ENCODE measurements at regions not wholly inside any gene's neighbourhood (a gene's known extent, or its start where the extent isn't known, plus 50 kb on each side); places are given as distances from the start of the nearest gene placed in this dataset.

GRCh38 chr18:67179726-67180125, 336.8 kb downstream of the DSEL start:
- H3K4me2 ChIP-seq (ENCODE audit: insufficient read depth in 1 of 2, low read depth in 2 of 2, low read length in 2 of 2): no peak overlapping the region
- no peaks in the 10 kb centered on the region for H4K20me1 ChIP-seq (replicated peaks in 1 of 2; ENCODE audit: control insufficient read depth in 1 of 2, insufficient read depth in 2 of 2, low read length in 2 of 2)
- no peaks in the 10 kb centered on the region for H3K79me2 ChIP-seq (ENCODE audit: control insufficient read depth in 1 of 2, insufficient read depth in 2 of 2, low read length in 2 of 2)
- H4K8ac ChIP-seq (ENCODE audit: extremely low read depth, insufficient read depth, low read length): no peak overlapping the region
- H3K4me1 ChIP-seq (replicated peaks in 1 of 4; ENCODE audit: control insufficient read depth in 3 of 4, insufficient read depth in 4 of 4, low read length in 3 of 4): peaks cover 0 to 8% (median 3%) of the 10 kb centered on the region in 4 experiments; a peak in 2 of 7 replicates
- no peaks in the 10 kb centered on the region for H3K9me3 ChIP-seq (ENCODE audit: insufficient read depth in 2 of 2, low read depth in 1 of 2, low read length in 1 of 2)
- H3K23me2 ChIP-seq (ENCODE audit: low read depth, low read length): no peaks in the 10 kb centered on the region
- no peaks in the 10 kb centered on the region for H3K27me3 ChIP-seq (replicated peaks in 1 of 4; ENCODE audit: control insufficient read depth in 3 of 4, extremely low read depth in 1 of 4, insufficient read depth in 3 of 4, low read length in 3 of 4)
- H2BK15ac ChIP-seq (ENCODE audit: low read length): no peak overlapping the region
- DNase-seq (ENCODE audit: low read depth in 1 of 2, low spot score in 2 of 2): no peak
- no peaks in the 10 kb centered on the region for H3K36me3 ChIP-seq (ENCODE audit: control insufficient read depth in 2 of 4, insufficient read depth in 4 of 4, low read length in 3 of 4)
- no peak overlapping the region for H2AK5ac ChIP-seq (ENCODE audit: low read depth, low read length)
- no peak for FAIRE-seq
- no peak overlapping the region for H2BK5ac ChIP-seq (ENCODE audit: low read depth, low read length)
- H3K79me1 ChIP-seq (ENCODE audit: low read depth, low read length): no peaks in the 10 kb centered on the region
- H3K9ac ChIP-seq (replicated peaks in 1 of 4; ENCODE audit: extremely low read depth in 1 of 4, low read depth in 3 of 4, low read length in 3 of 4): no peak overlapping the region
- no peak overlapping the region for H2BK20ac ChIP-seq (ENCODE audit: low read length)
- no peak overlapping the region for H3K23ac ChIP-seq (ENCODE audit: insufficient read length)
- no peak overlapping the region for H3K56ac ChIP-seq (replicated peaks; ENCODE audit: insufficient read length, low read depth, low read length)
- no peak overlapping the region for H3K14ac ChIP-seq (ENCODE audit: insufficient read length)
- H2AFZ ChIP-seq (ENCODE audit: low read length): no peak overlapping the region
- POLR2A ChIA-PET (ENCODE audit: partially characterized antibody): no interaction called here
- no peak overlapping the region for H3K4me3 ChIP-seq (ENCODE audit: extremely low read depth in 1 of 4, insufficient read depth in 2 of 4, low read depth in 3 of 4, low read length in 4 of 4)
- CTCF ChIA-PET (ENCODE audit: partially characterized antibody): no interaction called here
- H2BK120ac ChIP-seq (replicated peaks; ENCODE audit: low read depth, low read length): no peak overlapping the region
- H3K4ac ChIP-seq (replicated peaks; ENCODE audit: insufficient read length, low read depth, low read length): no peak overlapping the region
- 95% methylated on average over 3 of the region's 3 CpGs; no CpG with 5 or more reads in 1 of the 2 experiments for WGBS, 2 experiments (ENCODE audit: extremely low coverage in 1 of 2, insufficient coverage in 1 of 2, insufficient read length in 1 of 2, insufficient replicate concordance in 2 of 2, low coverage in 1 of 2, low lambda C conversion rate in 2 of 2, missing lambda C conversion rate in 1 of 2)
- no peak overlapping the region for H3K18ac ChIP-seq (ENCODE audit: extremely low read depth, low read length)
- H2BK12ac ChIP-seq (ENCODE audit: low read depth, low read length): no peak overlapping the region
- H3K27ac ChIP-seq (ENCODE audit: low read depth, low read length): no peak overlapping the region
- H4K91ac ChIP-seq (replicated peaks; ENCODE audit: insufficient read length, low read length): no peak overlapping the region
- no peak overlapping the region for H4K5ac ChIP-seq (ENCODE audit: insufficient read length, low read depth, low read length)
- no peak for TF ChIP-seq EGR1 (IDR thresholded peaks at IDR 0.05; ENCODE audit: borderline replicate concordance, low read depth, low read length)
- no peak for TF ChIP-seq CEBPB (IDR thresholded peaks at IDR 0.05; ENCODE audit: low read depth, low read length)
- no peak for TF ChIP-seq GTF2F1 (IDR thresholded peaks at IDR 0.05; ENCODE audit: borderline replicate concordance, low read depth, low read length)
- TF ChIP-seq ASH2L (IDR thresholded peaks at IDR 0.05; ENCODE audit: low read length): no peak
- TF ChIP-seq POU5F1 (IDR thresholded peaks at IDR 0.05; ENCODE audit: low read depth, low read length): no peak
- TF ChIP-seq HDAC6 (IDR thresholded peaks at IDR 0.05; ENCODE audit: low read depth, low read length): no peak
- TF ChIP-seq ZNF274 (IDR thresholded peaks at IDR 0.05; ENCODE audit: borderline replicate concordance, extremely low read depth, low read length): no peak
- TF ChIP-seq CTCF (IDR thresholded peaks at IDR 0.05; ENCODE audit: control extremely low read depth in 1 of 3, insufficient read depth in 1 of 3, low read depth in 1 of 3, low read length in 3 of 3): no peak
- TF ChIP-seq TBP (IDR thresholded peaks at IDR 0.05; ENCODE audit: low read depth, low read length): no peak
- TF ChIP-seq, protein P1, sequence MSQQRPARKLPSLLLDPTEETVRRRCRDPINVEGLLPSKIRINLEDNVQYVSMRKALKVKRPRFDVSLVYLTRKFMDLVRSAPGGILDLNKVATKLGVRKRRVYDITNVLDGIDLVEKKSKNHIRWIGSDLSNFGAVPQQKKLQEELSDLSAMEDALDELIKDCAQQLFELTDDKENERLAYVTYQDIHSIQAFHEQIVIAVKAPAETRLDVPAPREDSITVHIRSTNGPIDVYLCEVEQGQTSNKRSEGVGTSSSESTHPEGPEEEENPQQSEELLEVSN (IDR thresholded peaks at IDR 0.05): no peak
- no peak for TF ChIP-seq PHF8 (conservative IDR thresholded peaks at IDR 0.05; ENCODE audit: low read depth, low read length)
- no peak for TF ChIP-seq SP1 (IDR thresholded peaks at IDR 0.05; ENCODE audit: low read depth, low read length)
- TF ChIP-seq GABPA (IDR thresholded peaks at IDR 0.05; ENCODE audit: borderline replicate concordance, insufficient read depth, low read length): no peak

Data from H1 (cell line).